Activated naive CD8-positive, alpha-beta T cell treated with anti-CD3 and anti-CD28 coated beads for 36 hours (primary cell): ENCODE measurements at regions not wholly inside any gene's neighbourhood (a gene's known extent, or its start where the extent isn't known, plus 50 kb on each side); places are given as distances from the start of the nearest gene placed in this dataset.

Experiments used
- DNase-seq: peaks from one replicate; pipeline ENCODE4 v3.0.0; 2021
- H3K27ac Mint-ChIP-seq: one replicate; pipeline ENCODE4 v1.8.0; 2022; ENCODE audit warnings: mild to moderate bottlenecking, moderate library complexity, mixed read lengths
- H3K27me3 Mint-ChIP-seq: one replicate; pipeline ENCODE4 v1.8.0; 2022; ENCODE audit warnings: mild to moderate bottlenecking, mixed read lengths
- H3K36me3 Mint-ChIP-seq: one replicate; pipeline ENCODE4 v1.8.0; 2021; ENCODE audit warnings: mild to moderate bottlenecking, mixed read lengths
- H3K4me1 Mint-ChIP-seq: one replicate; pipeline ENCODE4 v1.8.0; 2021; ENCODE audit warnings: mixed read lengths
- H3K4me3 Mint-ChIP-seq: one replicate; pipeline ENCODE4 v1.8.0; 2022; ENCODE audit warnings: mild to moderate bottlenecking, moderate library complexity, mixed read lengths
- H3K9me3 Mint-ChIP-seq: one replicate; pipeline ENCODE4 v1.8.0; 2022; ENCODE audit warnings: mixed read lengths

- H3K27me3 Mint-ChIP-seq, result no peaks in the 10 kb centered on the region
- no peak overlapping the region for H3K27ac Mint-ChIP-seq
- H3K36me3 Mint-ChIP-seq, result no peaks in the 10 kb centered on the region
- H3K9me3 Mint-ChIP-seq, result no peaks in the 10 kb centered on the region
- no peak for DNase-seq
- no peak overlapping the region for H3K4me3 Mint-ChIP-seq
- no peaks in the 10 kb centered on the region for H3K4me1 Mint-ChIP-seq
These were observed 981.2 kb downstream of the TLE4 start for GRCh38 chr9:80552931-80553330.

- Mint-ChIP-seq H3K4me3 (no peak overlapping the region), H3K27ac (no peak overlapping the region), H3K4me1 (no peaks in the 10 kb centered on the region), H3K9me3 (peaks cover 2% of the 10 kb centered on the region), H3K36me3 (no peaks in the 10 kb centered on the region), H3K27me3 (no peaks in the 10 kb centered on the region)
- DNase-seq, result no peak
These were observed 978.4 kb downstream of the TLE4 start for GRCh38 chr9:80550181-80550580.

DNA sequence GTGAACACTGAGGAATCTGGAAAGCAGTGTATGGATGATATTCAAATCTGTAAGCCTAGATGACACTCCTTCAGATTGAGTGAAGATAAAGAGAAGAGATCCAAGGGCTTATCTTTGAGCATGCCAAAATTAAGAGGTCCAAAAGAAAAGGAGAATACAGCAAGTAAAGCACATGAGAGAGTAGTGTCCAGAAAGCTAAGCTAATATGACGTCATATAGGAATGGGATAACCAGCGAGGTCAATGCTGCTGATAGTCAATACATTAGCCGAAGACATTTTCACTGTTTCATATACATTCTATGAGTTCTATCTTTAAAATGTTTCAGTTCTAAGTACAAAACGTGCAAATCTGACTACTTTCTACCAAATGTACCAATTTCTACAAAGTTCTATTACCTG, 975.8 kb downstream of the TLE4 start:
- Mint-ChIP-seq H3K27ac (no peak overlapping the region), H3K4me3 (no peak overlapping the region)
- DNase-seq, result no peak

DNA sequence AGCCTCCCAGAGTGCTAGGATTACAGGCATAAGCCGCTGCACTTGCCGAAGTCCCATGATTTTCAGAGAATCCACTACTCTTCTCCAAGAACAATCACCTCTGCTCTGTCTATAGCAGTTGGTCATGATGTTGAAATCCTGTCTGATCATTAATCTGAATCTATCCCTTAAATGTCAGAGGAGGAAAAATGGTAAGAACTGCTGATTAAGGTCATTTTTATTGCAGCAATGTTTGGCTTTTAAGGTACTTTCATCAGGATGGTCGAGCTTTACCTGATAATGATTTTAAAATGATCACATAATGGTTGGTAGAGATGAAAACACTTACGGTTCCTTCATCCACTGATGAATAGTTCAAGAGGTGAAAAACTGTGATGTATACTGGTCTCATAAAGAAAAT, 968.6 kb downstream of the TLE4 start:
- H3K4me1 Mint-ChIP-seq, result no peaks in the 10 kb centered on the region
- no peaks in the 10 kb centered on the region for H3K27me3 Mint-ChIP-seq

More for the DNA sequence above, 975.8 kb downstream of the TLE4 start:
- Mint-ChIP-seq H3K27me3 (no peaks in the 10 kb centered on the region), H3K36me3 (no peaks in the 10 kb centered on the region), H3K4me1 (no peaks in the 10 kb centered on the region), H3K9me3 (peaks cover 2% of the 10 kb centered on the region)

DNA sequence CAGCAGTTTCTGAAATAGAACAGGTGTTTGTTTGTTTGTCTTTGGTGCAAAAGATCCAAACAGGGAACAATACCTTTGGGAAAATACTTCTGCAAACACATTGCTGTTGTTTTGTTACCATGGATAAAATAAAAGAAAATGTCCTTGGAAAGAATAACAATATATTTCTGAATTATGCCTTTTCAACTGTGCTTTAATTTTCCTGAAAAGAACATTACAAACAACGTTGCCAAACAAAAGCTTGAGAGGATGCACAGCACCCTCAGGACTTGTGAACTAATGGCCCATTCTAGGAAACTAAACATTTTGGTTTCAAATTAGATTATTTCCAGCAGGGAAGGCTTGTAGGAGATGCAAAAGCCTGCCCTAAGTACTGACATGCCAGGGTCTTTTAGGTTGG, 967.2 kb downstream of the TLE4 start:
- Mint-ChIP-seq H3K9me3 (peaks cover 12% of the 10 kb centered on the region), H3K4me1 (no peaks in the 10 kb centered on the region), H3K27me3 (no peaks in the 10 kb centered on the region), H3K27ac (no peak overlapping the region), H3K4me3 (no peak overlapping the region), H3K36me3 (peaks cover under 1% of the 10 kb centered on the region)
- no peak for DNase-seq

More for the DNA sequence above, 968.6 kb downstream of the TLE4 start:
- DNase-seq, result no peak
- Mint-ChIP-seq H3K4me3 (no peak overlapping the region), H3K27ac (no peak overlapping the region), H3K36me3 (no peaks in the 10 kb centered on the region), H3K9me3 (peaks cover 5% of the 10 kb centered on the region)

DNA sequence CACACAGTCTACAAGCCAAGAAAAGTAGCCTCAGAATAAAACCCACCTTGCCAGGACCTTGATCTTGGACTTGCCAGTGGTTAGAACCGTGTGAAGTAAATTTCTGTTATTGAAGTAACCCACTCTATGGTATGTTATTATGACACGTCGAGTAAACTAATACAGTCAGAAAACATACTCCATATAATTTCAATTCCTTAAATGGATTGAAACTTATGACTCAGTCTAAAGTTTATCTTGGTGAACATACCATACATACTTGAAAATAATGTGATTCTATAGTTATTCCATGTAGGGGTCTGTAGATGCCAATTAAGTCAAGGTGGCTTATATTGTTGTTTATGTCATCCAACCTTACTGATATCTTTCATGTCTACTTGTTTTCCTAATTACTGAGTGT, 950.7 kb downstream of the TLE4 start:
- DNase-seq, result no peak
- H3K4me3 Mint-ChIP-seq, result no peak overlapping the region
- H3K27me3 Mint-ChIP-seq, result no peaks in the 10 kb centered on the region
- H3K36me3 Mint-ChIP-seq, result no peaks in the 10 kb centered on the region
- peaks cover 6% of the 10 kb centered on the region for H3K9me3 Mint-ChIP-seq
- no peaks in the 10 kb centered on the region for H3K4me1 Mint-ChIP-seq
- H3K27ac Mint-ChIP-seq, result no peak overlapping the region

DNA sequence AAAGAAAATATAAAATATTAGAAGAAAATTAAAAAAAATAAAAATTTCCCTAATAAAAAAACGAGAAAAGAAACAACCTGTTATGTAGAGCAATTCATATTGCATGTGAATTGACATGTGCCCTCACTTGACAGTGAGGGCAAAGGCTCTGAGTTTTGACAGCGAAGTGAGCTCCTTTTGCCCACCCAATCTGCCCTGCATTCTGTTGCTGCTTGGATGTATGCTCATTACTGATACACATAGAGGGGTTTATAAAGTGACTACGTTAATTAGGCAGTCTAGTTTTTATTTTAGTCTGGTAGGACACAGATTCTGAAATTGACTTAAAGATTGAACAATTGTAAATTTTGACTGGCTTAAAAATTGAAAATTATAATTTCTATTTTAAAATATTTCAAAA, 949.4 kb downstream of the TLE4 start:
- no peak for DNase-seq
- Mint-ChIP-seq H3K27ac (no peak overlapping the region), H3K36me3 (no peaks in the 10 kb centered on the region), H3K4me1 (no peaks in the 10 kb centered on the region), H3K4me3 (no peak overlapping the region), H3K9me3 (no peaks in the 10 kb centered on the region), H3K27me3 (no peaks in the 10 kb centered on the region)

- H3K4me3 Mint-ChIP-seq, result no peak overlapping the region
- no peaks in the 10 kb centered on the region for H3K4me1 Mint-ChIP-seq
- no peak overlapping the region for H3K27ac Mint-ChIP-seq
- no peaks in the 10 kb centered on the region for H3K36me3 Mint-ChIP-seq
- H3K9me3 Mint-ChIP-seq, result no peaks in the 10 kb centered on the region
- no peak for DNase-seq
- no peaks in the 10 kb centered on the region for H3K27me3 Mint-ChIP-seq
These were observed 948.5 kb downstream of the TLE4 start for GRCh38 chr9:80520231-80520630.

GRCh38 chr9:80518441-80518840, 946.7 kb downstream of the TLE4 start:
- Mint-ChIP-seq H3K4me1 (no peaks in the 10 kb centered on the region), H3K27me3 (no peaks in the 10 kb centered on the region), H3K4me3 (no peak overlapping the region), H3K27ac (no peak overlapping the region), H3K36me3 (no peaks in the 10 kb centered on the region), H3K9me3 (no peaks in the 10 kb centered on the region)
- no peak for DNase-seq

- Mint-ChIP-seq H3K36me3 (no peaks in the 10 kb centered on the region), H3K27ac (no peak overlapping the region), H3K27me3 (no peaks in the 10 kb centered on the region), H3K9me3 (peaks cover 1% of the 10 kb centered on the region), H3K4me1 (no peaks in the 10 kb centered on the region), H3K4me3 (no peak overlapping the region)
- no peak for DNase-seq
These were observed 944.9 kb downstream of the TLE4 start for GRCh38 chr9:80516679-80517078.

GRCh38 chr9:80509358-80509757, 937.6 kb downstream of the TLE4 start:
- H3K36me3 Mint-ChIP-seq, result no peaks in the 10 kb centered on the region
- no peak overlapping the region for H3K4me3 Mint-ChIP-seq
- no peaks in the 10 kb centered on the region for H3K27me3 Mint-ChIP-seq
- H3K4me1 Mint-ChIP-seq, result no peaks in the 10 kb centered on the region
- H3K27ac Mint-ChIP-seq, result no peak overlapping the region
- peaks cover 1% of the 10 kb centered on the region for H3K9me3 Mint-ChIP-seq
- no peak for DNase-seq

DNA sequence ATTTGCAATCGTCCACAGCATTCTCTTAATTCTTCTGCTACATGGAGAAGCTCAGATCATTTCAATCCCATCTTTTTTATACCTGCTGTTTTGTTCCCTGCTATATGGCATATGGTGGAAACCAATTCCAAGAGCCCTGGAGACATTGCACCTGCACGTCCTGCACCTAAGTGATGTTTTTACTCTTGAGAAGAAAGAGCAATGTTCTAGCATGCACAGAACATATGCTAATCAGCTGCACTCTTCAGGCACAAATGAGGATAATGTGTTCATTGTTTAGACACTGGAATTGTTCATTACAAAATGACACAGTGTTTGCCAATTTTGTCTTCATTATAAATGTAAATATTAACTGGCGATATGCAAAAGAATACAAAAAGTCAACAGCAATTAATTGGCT, 935.8 kb downstream of the TLE4 start:
- no peak for DNase-seq
- Mint-ChIP-seq H3K4me3 (no peak overlapping the region), H3K4me1 (no peaks in the 10 kb centered on the region), H3K27me3 (no peaks in the 10 kb centered on the region), H3K27ac (no peak overlapping the region), H3K36me3 (no peaks in the 10 kb centered on the region), H3K9me3 (peaks cover 1% of the 10 kb centered on the region)

DNA sequence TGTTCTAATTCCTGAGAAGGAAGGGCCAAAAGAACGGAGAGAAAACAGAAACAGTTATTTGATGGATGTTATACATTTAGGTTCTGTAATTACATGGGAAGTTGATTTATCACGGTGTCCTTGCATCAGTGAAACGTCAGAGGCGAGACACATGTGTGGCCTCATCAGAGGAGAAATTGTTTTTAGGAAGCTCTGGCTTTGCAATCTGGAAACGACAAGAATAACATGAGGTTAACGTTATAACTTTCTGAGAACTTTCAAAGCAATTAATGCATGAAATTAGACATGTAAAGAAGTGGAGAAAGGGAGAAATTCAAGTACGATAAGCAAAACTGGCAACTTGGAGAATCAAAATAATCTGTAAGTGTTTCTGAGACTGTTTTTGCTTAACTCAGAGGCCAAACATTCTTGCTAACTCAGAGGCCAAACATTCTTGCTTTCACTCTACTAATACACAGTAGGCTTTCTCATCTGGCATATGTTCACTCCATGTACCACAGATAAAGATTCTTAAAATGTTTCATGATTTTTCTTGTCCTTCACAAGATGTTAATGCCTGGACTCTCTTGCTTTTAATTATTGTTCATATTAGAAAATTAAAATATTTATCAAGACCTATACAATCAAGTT, 933.0 kb downstream of the TLE4 start:
- Mint-ChIP-seq H3K36me3 (no peaks in the 10 kb centered on the region), H3K4me1 (no peaks in the 10 kb centered on the region), H3K27ac (no peak overlapping the region), H3K9me3 (no peaks in the 10 kb centered on the region), H3K27me3 (no peaks in the 10 kb centered on the region), H3K4me3 (no peak overlapping the region)
- DNase-seq, result no peak

- no peak for DNase-seq
- Mint-ChIP-seq H3K4me1 (no peaks in the 10 kb centered on the region), H3K4me3 (no peak overlapping the region), H3K27me3 (no peaks in the 10 kb centered on the region), H3K36me3 (no peaks in the 10 kb centered on the region), H3K27ac (no peak overlapping the region), H3K9me3 (no peaks in the 10 kb centered on the region)
These were observed 932.0 kb downstream of the TLE4 start for GRCh38 chr9:80503671-80504281.

DNA sequence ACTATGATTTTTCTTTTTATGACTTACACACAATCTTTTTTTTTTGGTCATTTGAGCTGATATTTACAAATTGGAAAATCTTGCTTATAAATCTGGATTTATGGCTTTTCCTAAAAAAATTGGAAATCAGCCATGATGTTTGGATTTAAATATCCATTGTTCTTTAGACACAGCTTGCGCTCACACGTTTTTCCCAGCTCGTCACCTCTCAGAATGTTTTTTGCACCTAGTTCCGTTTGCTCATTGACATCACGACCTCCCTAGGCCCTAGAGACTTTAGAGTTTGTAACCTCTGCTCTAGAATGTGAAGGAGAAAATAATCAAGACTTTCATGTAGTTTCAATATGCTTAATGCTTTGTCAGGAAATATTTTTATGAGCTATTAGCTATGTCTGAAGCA, 930.5 kb downstream of the TLE4 start:
- no peaks in the 10 kb centered on the region for H3K4me1 Mint-ChIP-seq
- no peaks in the 10 kb centered on the region for H3K27me3 Mint-ChIP-seq
- no peak for DNase-seq
- no peaks in the 10 kb centered on the region for H3K9me3 Mint-ChIP-seq
- H3K36me3 Mint-ChIP-seq, result no peaks in the 10 kb centered on the region
- H3K27ac Mint-ChIP-seq, result no peak overlapping the region
- H3K4me3 Mint-ChIP-seq, result no peak overlapping the region

GRCh38 chr9:80501635-80502034, 929.9 kb downstream of the TLE4 start:
- H3K4me1 Mint-ChIP-seq, result no peaks in the 10 kb centered on the region
- no peak for DNase-seq
- H3K4me3 Mint-ChIP-seq, result no peak overlapping the region
- H3K27ac Mint-ChIP-seq, result no peak overlapping the region
- H3K9me3 Mint-ChIP-seq, result no peaks in the 10 kb centered on the region
- no peaks in the 10 kb centered on the region for H3K27me3 Mint-ChIP-seq
- no peaks in the 10 kb centered on the region for H3K36me3 Mint-ChIP-seq
